Right atrium auricular region (tissue), 2 donors: ENCODE measurements at regions not wholly inside any gene's neighbourhood (a gene's known extent, or its start where the extent isn't known, plus 50 kb on each side); places are given as distances from the start of the nearest gene placed in this dataset.

Source experiments
- DNase-seq: peaks from one replicate; pipeline ENCODE4 v3.0.0-alpha.2; 2019; ENCODE audit warnings: low spot score
- H3K27ac ChIP-seq, 2 donors: fragments of 200-600 bp; sonication (generic); 1 replicate in 1 of 2; 2 replicates in 1 of 2; pipeline ENCODE4 v1.5.1; 2016 to 2019
- H3K27me3 ChIP-seq, 2 donors: fragments of 200-600 bp; sonication (generic); one replicate each; pipeline versions ENCODE4 v1.5.1 to v1.6.0; 2017 to 2019
- H3K36me3 ChIP-seq: fragments of 200-600 bp; sonication (generic); one replicate; pipeline ENCODE4 v1.5.1; 2016
- H3K4me1 ChIP-seq, 2 donors: fragments of 200-600 bp; sonication (generic); one replicate each; pipeline versions ENCODE4 v1.5.1 to v1.6.0; 2017 to 2019
- H3K4me3 ChIP-seq, 2 donors: fragments of 200-600 bp; sonication (generic); 1 replicate in 1 of 2; 2 replicates in 1 of 2; pipeline ENCODE4 v1.5.1; 2017 to 2019; ENCODE audit warnings: mild to moderate bottlenecking in 1 of 2, moderate library complexity in 1 of 2
- H3K9me3 ChIP-seq, 2 donors: fragments of 200-600 bp; sonication (generic); one replicate each; pipeline ENCODE4 v1.5.1; 2019
- TF ChIP-seq, protein P1 (sequence below), 2 donors: fragments of 200-600 bp; sonication (generic); IDR thresholded peaks; one replicate each; pipeline ENCODE4 v1.5.1; 2019; ENCODE audit warnings: antibody characterized with exemption in 2 of 2

DNA sequence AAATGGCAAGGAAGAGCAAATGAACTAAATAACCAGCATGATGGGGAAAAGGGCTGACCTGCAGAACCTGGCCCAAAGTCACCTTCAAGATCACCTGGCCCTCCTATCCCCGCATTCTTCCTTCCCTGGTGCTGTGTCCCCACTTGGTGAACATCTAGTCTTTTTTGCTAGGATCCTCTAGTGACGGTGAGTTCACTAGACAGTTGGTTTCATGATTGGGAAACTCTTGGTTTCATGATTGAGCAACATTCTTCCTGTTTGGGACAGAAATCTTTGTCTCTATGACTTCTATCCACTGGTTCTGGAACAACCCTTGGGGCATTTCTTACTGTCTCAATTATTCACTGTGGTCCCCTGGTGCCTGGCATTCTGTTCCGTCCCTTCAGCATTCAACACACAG lies 50.2 kb upstream of the DAB2IP start:
- Histone ChIP-seq H3K27ac (no peak overlapping the region), H3K4me3 (no peak overlapping the region)

More for the DNA sequence above, 50.2 kb upstream of the DAB2IP start:
- TF ChIP-seq, protein P1, sequence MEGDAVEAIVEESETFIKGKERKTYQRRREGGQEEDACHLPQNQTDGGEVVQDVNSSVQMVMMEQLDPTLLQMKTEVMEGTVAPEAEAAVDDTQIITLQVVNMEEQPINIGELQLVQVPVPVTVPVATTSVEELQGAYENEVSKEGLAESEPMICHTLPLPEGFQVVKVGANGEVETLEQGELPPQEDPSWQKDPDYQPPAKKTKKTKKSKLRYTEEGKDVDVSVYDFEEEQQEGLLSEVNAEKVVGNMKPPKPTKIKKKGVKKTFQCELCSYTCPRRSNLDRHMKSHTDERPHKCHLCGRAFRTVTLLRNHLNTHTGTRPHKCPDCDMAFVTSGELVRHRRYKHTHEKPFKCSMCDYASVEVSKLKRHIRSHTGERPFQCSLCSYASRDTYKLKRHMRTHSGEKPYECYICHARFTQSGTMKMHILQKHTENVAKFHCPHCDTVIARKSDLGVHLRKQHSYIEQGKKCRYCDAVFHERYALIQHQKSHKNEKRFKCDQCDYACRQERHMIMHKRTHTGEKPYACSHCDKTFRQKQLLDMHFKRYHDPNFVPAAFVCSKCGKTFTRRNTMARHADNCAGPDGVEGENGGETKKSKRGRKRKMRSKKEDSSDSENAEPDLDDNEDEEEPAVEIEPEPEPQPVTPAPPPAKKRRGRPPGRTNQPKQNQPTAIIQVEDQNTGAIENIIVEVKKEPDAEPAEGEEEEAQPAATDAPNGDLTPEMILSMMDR (IDR thresholded peaks at IDR 0.05) = no peak
- Histone ChIP-seq H3K36me3 (no peaks in the 10 kb centered on the region), H3K9me3 (no peaks in the 10 kb centered on the region), H3K4me1 (peaks cover 0 to 71% of the 10 kb centered on the region in 2 donors), H3K27me3 (no peaks in the 10 kb centered on the region)
- DNase-seq = no peak
